Kidney (tissue), 13 donors: ENCODE measurements at regions not wholly inside any gene's neighbourhood (a gene's known extent, or its start where the extent isn't known, plus 50 kb on each side); places are given as distances from the start of the nearest gene placed in this dataset.

Experiments
- DNase-seq, 5 donors: peaks; one replicate each; pipeline ENCODE4 v3.0.0-alpha.2; 2013 to 2020
- FAIRE-seq: peaks from 2 replicates; lab custom pipeline; 2012; peaks lifted over from hg19 to GRCh38; lab: Jason Lieb, UNC
- H3K27ac ChIP-seq, 2 donors: one replicate each; pipeline ENCODE4 v1.7.0; 2013; ENCODE audit warnings: low read depth in 2 of 2, low read length in 2 of 2, inconsistent platforms in 1 of 2
- H3K27me3 ChIP-seq: one replicate; pipeline ENCODE4 v1.7.1; 2013; ENCODE audit warnings: low read length, inconsistent platforms; ENCODE audit not compliant: control insufficient read depth, insufficient read depth
- H3K36me3 ChIP-seq, 3 donors: one replicate each; pipeline versions ENCODE4 v1.7.0 to v1.7.1; 2013; ENCODE audit warnings: low read length in 3 of 3, control low read depth in 1 of 3, inconsistent platforms in 1 of 3; ENCODE audit not compliant: insufficient read depth in 3 of 3, control insufficient read depth in 2 of 3
- H3K4me1 ChIP-seq, 3 donors: one replicate each; pipeline versions ENCODE4 v1.7.0 to v1.7.1; 2013; ENCODE audit warnings: low read length in 3 of 3, inconsistent platforms in 1 of 3, low read depth in 1 of 3; ENCODE audit not compliant: control insufficient read depth in 2 of 3, insufficient read depth in 2 of 3
- H3K4me3 ChIP-seq, 3 donors: one replicate each; pipeline versions ENCODE4 v1.7.0 to v1.8.1; 2013; ENCODE audit warnings: low read length in 3 of 3, control low read depth in 1 of 3, inconsistent platforms in 1 of 3
- H3K9ac ChIP-seq, 3 donors: one replicate each; pipeline versions ENCODE4 v1.7.0 to v1.7.1; 2013; ENCODE audit warnings: low read length in 3 of 3, control low read depth in 1 of 3, inconsistent platforms in 1 of 3
- H3K9me3 ChIP-seq, 3 donors: one replicate each; pipeline versions ENCODE4 v1.7.0 to v1.7.1; 2013; ENCODE audit warnings: low read length in 3 of 3, control low read depth in 1 of 3, inconsistent platforms in 1 of 3; ENCODE audit not compliant: control insufficient read depth in 2 of 3, insufficient read depth in 1 of 3
- CTCF ChIP-seq: IDR thresholded peaks from 3 replicates; pipeline ENCODE4 v1.5.1; 2012; ENCODE audit warnings: mild to moderate bottlenecking, moderate library complexity, borderline replicate concordance; ENCODE audit not compliant: insufficient read depth; ENCODE audit errors: extremely low read depth
- intact Hi-C: fragments of 100-400 bp; cut with DNase I; formaldehyde crosslinking; loops from one replicate; pipeline ENCODE4 v1.11.1; 2022
- donor health status: control.
- donor health status: control.
- donor health status: control.
- donor health status: control.
- donor health status: control.
- donor health status: DM: yes; HTN: yes; CAD: no.
- donor health status: Normal renal cell carcinoma (clear cell type).

- Histone ChIP-seq H3K4me1 (no peaks in the 10 kb centered on the region), H3K27ac (no peak overlapping the region), H3K27me3 (no peaks in the 10 kb centered on the region), H3K4me3 (no peak overlapping the region), H3K9me3 (peaks cover 0 to 4% (median 0%) of the 10 kb centered on the region in 3 donors), H3K9ac (no peak overlapping the region), H3K36me3 (peaks cover 0 to 5% (median 2%) of the 10 kb centered on the region in 3 donors)
- no peak for TF ChIP-seq CTCF
- DNase-seq (peak in 1 of 5 donors; percentile 75), FAIRE-seq (no peak)
- intact Hi-C loops, result no loop called here
Measured at GRCh38 chr3:11705049-11705448, 61.3 kb upstream of the VGLL4 start.

- no peak for FAIRE-seq
- Histone ChIP-seq H3K27me3 (no peaks in the 10 kb centered on the region), H3K27ac (no peak overlapping the region), H3K36me3 (peaks cover 0 to 5% (median 2%) of the 10 kb centered on the region in 3 donors), H3K9me3 (no peaks in the 10 kb centered on the region), H3K4me1 (no peaks in the 10 kb centered on the region), H3K9ac (no peak overlapping the region), H3K4me3 (no peak overlapping the region)
- no peak for TF ChIP-seq CTCF
- intact Hi-C loops, result no loop called here
- no peak for DNase-seq
Measured at GRCh38 chr3:11703146-11703545, 59.4 kb upstream of the VGLL4 start.

GRCh38 chr3:11699083-11699427 lies 55.3 kb upstream of the VGLL4 start:
- Histone ChIP-seq H3K9ac (no peak overlapping the region), H3K36me3 (peaks cover 0 to 5% (median 2%) of the 10 kb centered on the region in 3 donors), H3K4me3 (no peak overlapping the region), H3K27me3 (no peaks in the 10 kb centered on the region), H3K27ac (no peak overlapping the region), H3K9me3 (no peaks in the 10 kb centered on the region), H3K4me1 (no peaks in the 10 kb centered on the region)
- DNase-seq (no peak), FAIRE-seq (no peak)
- no peak for TF ChIP-seq CTCF
- intact Hi-C loops, result no loop called here
